ENCODE measurements at regions not wholly inside any gene's neighbourhood (a gene's known extent, or its start where the extent isn't known, plus 50 kb on each side); places are given as distances from the start of the nearest gene placed in this dataset.

DNA sequence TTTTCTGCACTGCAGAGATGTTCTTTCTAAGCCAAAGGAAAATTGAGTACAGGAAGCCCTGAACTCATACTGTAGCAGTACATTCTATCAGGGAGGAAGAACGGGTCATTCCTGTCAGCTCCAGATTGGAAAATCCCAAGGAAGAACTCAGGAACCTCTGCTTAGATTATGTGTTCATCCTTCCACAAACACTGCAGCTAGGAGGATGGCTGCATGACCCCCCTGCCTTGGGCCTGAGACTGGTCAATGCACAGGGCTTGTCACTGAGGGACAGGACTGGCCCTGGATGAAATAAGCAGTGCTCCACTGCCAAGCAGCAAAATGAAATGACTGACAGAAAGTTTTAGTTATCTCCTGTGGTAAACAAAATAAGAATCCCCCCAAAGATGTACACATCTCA is 1406.8 kb upstream of the TMEM132C start:
- no peak overlapping the region for H3K4me3 ChIP-seq (ENCODE audit: low read length)
- no peaks in the 10 kb centered on the region for H4K20me1 ChIP-seq (ENCODE audit: insufficient read depth)
- H3K4me2 ChIP-seq (ENCODE audit: low read length), result no peak overlapping the region
- no peaks in the 10 kb centered on the region for H3F3A ChIP-seq (ENCODE audit: insufficient read depth, low read length, poor library complexity, severe bottlenecking)
- no peaks in the 10 kb centered on the region for H3K27me3 ChIP-seq (ENCODE audit: insufficient read depth, low read depth, low read length)
- H3K27ac ChIP-seq (ENCODE audit: low read length), result no peak overlapping the region
- no peaks in the 10 kb centered on the region for H3K79me2 ChIP-seq (replicated peaks; ENCODE audit: insufficient read depth, low read length)
- H3K36me3 ChIP-seq (ENCODE audit: insufficient read depth, low read length), result no peaks in the 10 kb centered on the region
- no peak overlapping the region for H2AFZ ChIP-seq (ENCODE audit: low read depth, low read length)
- no peak overlapping the region for H3K9ac ChIP-seq (ENCODE audit: low read length)
- no peak for TF ChIP-seq SMC3 (conservative IDR thresholded peaks at IDR 0.05; ENCODE audit: poor library complexity)
- TF ChIP-seq RAD21 (conservative IDR thresholded peaks at IDR 0.05), result no peak
- no peak for TF ChIP-seq EZH2 (IDR thresholded peaks at IDR 0.05; ENCODE audit: borderline replicate concordance, insufficient read depth, low read length, poor library complexity, severe bottlenecking)
- TF ChIP-seq, protein P1, sequence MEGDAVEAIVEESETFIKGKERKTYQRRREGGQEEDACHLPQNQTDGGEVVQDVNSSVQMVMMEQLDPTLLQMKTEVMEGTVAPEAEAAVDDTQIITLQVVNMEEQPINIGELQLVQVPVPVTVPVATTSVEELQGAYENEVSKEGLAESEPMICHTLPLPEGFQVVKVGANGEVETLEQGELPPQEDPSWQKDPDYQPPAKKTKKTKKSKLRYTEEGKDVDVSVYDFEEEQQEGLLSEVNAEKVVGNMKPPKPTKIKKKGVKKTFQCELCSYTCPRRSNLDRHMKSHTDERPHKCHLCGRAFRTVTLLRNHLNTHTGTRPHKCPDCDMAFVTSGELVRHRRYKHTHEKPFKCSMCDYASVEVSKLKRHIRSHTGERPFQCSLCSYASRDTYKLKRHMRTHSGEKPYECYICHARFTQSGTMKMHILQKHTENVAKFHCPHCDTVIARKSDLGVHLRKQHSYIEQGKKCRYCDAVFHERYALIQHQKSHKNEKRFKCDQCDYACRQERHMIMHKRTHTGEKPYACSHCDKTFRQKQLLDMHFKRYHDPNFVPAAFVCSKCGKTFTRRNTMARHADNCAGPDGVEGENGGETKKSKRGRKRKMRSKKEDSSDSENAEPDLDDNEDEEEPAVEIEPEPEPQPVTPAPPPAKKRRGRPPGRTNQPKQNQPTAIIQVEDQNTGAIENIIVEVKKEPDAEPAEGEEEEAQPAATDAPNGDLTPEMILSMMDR (IDR thresholded peaks at IDR 0.05; ENCODE audit: poor library complexity, severe bottlenecking), result no peak
- TF ChIP-seq MXI1 (conservative IDR thresholded peaks at IDR 0.05; ENCODE audit: poor library complexity, severe bottlenecking), result no peak
- no peak for TF ChIP-seq REST (IDR thresholded peaks at IDR 0.05; ENCODE audit: borderline replicate concordance)
- TF ChIP-seq TAF1 (IDR thresholded peaks at IDR 0.05; ENCODE audit: low read depth), result no peak
- no peak for TF ChIP-seq EP300 (conservative IDR thresholded peaks at IDR 0.05; ENCODE audit: poor library complexity, severe bottlenecking)
- TF ChIP-seq POLR2AphosphoS5 (IDR thresholded peaks at IDR 0.05), result no peak
- no peaks in the 10 kb centered on the region for H3K9me2 ChIP-seq (ENCODE audit: insufficient read depth, low read length)
- H3K9me3 ChIP-seq (ENCODE audit: low read length), result no peaks in the 10 kb centered on the region

- Histone ChIP-seq H3K9me3 (ENCODE audit: low read length) (no peaks in the 10 kb centered on the region), H3K4me2 (ENCODE audit: low read length) (no peak overlapping the region), H3K36me3 (ENCODE audit: insufficient read depth, low read length) (no peaks in the 10 kb centered on the region), H3K4me3 (ENCODE audit: low read length) (no peak overlapping the region), H4K20me1 (ENCODE audit: insufficient read depth) (no peaks in the 10 kb centered on the region), H3K9me2 (ENCODE audit: insufficient read depth, low read length) (no peaks in the 10 kb centered on the region), H2AFZ (ENCODE audit: low read depth, low read length) (no peak overlapping the region), H3K9ac (ENCODE audit: low read length) (no peak overlapping the region), H3K27me3 (ENCODE audit: insufficient read depth, low read depth, low read length) (no peaks in the 10 kb centered on the region), H3K79me2 (replicated peaks; ENCODE audit: insufficient read depth, low read length) (no peaks in the 10 kb centered on the region), H3K27ac (ENCODE audit: low read length) (no peak overlapping the region), H3F3A (ENCODE audit: insufficient read depth, low read length, poor library complexity, severe bottlenecking) (no peaks in the 10 kb centered on the region)
- TF ChIP-seq REST (IDR thresholded peaks at IDR 0.05; ENCODE audit: borderline replicate concordance) (no peak), SMC3 (conservative IDR thresholded peaks at IDR 0.05; ENCODE audit: poor library complexity) (no peak), RAD21 (conservative IDR thresholded peaks at IDR 0.05) (no peak), EP300 (conservative IDR thresholded peaks at IDR 0.05; ENCODE audit: poor library complexity, severe bottlenecking) (no peak), EZH2 (IDR thresholded peaks at IDR 0.05; ENCODE audit: borderline replicate concordance, insufficient read depth, low read length, poor library complexity, severe bottlenecking) (no peak), MXI1 (conservative IDR thresholded peaks at IDR 0.05; ENCODE audit: poor library complexity, severe bottlenecking) (no peak), TAF1 (IDR thresholded peaks at IDR 0.05; ENCODE audit: low read depth) (no peak), POLR2AphosphoS5 (IDR thresholded peaks at IDR 0.05) (no peak)
- TF ChIP-seq, protein P1 (IDR thresholded peaks at IDR 0.05; ENCODE audit: poor library complexity, severe bottlenecking), result no peak
These were observed 1404.5 kb upstream of the TMEM132C start for GRCh38 chr12:126862500-126862899.
